ENCODE measurements at regions not wholly inside any gene's neighbourhood (a gene's known extent, or its start where the extent isn't known, plus 50 kb on each side); places are given as distances from the start of the nearest gene placed in this dataset.

DNA sequence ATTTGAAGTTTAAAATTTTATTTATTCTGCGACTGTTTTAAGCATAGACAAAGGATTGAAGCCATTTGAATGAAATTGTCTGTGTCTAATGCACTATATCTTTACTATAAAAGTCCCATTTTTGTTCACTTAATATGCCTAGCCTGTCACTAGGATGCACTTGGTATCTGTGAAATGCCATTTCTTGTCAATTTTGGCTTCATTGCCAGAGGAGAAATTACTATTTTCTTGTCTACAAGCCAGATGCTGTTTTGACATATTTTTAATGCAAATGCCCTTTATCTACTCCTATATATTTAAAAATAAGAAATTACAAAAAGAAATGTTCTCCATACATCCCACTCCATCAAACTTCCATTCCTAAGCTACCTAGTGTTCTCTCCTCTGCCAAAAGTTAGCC is 1704.5 kb upstream of the RAG2 start:
- in situ Hi-C loops (cut with MboI) = no loop called here
- Histone ChIP-seq H3K36me3 (ENCODE audit: control insufficient read depth in 2 of 2, insufficient read depth in 2 of 2, low read length in 1 of 2) (no peaks in the 10 kb centered on the region), H3K4me1 (ENCODE audit: control insufficient read depth, insufficient read depth, low read length) (no peaks in the 10 kb centered on the region), H4K20me1 (ENCODE audit: control insufficient read depth, insufficient read depth) (no peaks in the 10 kb centered on the region), H3K9me3 (replicated peaks; ENCODE audit: control insufficient read depth, insufficient read depth, low read length) (no peaks in the 10 kb centered on the region), H3K4me2 (ENCODE audit: control insufficient read depth, insufficient read depth) (no peak overlapping the region), H3K79me2 (ENCODE audit: control insufficient read depth, insufficient read depth, low read length) (no peaks in the 10 kb centered on the region), H3K27ac (ENCODE audit: control insufficient read depth, insufficient read depth) (no peak overlapping the region), H3K4me3 (no peak overlapping the region), H2AFZ (ENCODE audit: control insufficient read depth, low read depth, low read length) (no peak overlapping the region), H3K9ac (ENCODE audit: control insufficient read depth, insufficient read depth, low read length) (no peak overlapping the region), H3K27me3 (replicated peaks in 1 of 2; ENCODE audit: control insufficient read depth in 2 of 2, insufficient read depth in 2 of 2, low read length in 1 of 2) (no peaks in the 10 kb centered on the region)
- RAD21 ChIA-PET (ENCODE audit: unreplicated experiment) = no interaction called here
- SMC1A ChIA-PET (ENCODE audit: uncharacterized antibody, unreplicated experiment) = no interaction called here
- ATAC-seq (no peak), FAIRE-seq (no peak), DNase-seq (ENCODE audit: low read depth, low spot score) (no peak)
- no TSS peak for BruUV-seq (replicated peaks)
- intact Hi-C loops (cut with micrococcal nuclease; ENCODE audit: unreplicated experiment) = no loop called here
- 0% methylated on average over 1 of the region's 1 CpG for WGBS (ENCODE audit: insufficient coverage, insufficient replicate concordance, low lambda C conversion rate, missing lambda C conversion rate)
- CTCF ChIA-PET = no interaction called here
- POLR2A ChIA-PET = no interaction called here
- TF ChIP-seq, protein P1, sequence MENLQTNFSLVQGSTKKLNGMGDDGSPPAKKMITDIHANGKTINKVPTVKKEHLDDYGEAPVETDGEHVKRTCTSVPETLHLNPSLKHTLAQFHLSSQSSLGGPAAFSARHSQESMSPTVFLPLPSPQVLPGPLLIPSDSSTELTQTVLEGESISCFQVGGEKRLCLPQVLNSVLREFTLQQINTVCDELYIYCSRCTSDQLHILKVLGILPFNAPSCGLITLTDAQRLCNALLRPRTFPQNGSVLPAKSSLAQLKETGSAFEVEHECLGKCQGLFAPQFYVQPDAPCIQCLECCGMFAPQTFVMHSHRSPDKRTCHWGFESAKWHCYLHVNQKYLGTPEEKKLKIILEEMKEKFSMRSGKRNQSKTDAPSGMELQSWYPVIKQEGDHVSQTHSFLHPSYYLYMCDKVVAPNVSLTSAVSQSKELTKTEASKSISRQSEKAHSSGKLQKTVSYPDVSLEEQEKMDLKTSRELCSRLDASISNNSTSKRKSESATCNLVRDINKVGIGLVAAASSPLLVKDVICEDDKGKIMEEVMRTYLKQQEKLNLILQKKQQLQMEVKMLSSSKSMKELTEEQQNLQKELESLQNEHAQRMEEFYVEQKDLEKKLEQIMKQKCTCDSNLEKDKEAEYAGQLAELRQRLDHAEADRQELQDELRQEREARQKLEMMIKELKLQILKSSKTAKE (IDR thresholded peaks at IDR 0.05; ENCODE audit: low read depth, poor library complexity, severe bottlenecking) = no peak
- no peak for TF ChIP-seq EGR1 (IDR thresholded peaks at IDR 0.05; ENCODE audit: borderline replicate concordance in 1 of 2, low read depth in 2 of 2, low read length in 2 of 2)
- TF ChIP-seq, protein P2, sequence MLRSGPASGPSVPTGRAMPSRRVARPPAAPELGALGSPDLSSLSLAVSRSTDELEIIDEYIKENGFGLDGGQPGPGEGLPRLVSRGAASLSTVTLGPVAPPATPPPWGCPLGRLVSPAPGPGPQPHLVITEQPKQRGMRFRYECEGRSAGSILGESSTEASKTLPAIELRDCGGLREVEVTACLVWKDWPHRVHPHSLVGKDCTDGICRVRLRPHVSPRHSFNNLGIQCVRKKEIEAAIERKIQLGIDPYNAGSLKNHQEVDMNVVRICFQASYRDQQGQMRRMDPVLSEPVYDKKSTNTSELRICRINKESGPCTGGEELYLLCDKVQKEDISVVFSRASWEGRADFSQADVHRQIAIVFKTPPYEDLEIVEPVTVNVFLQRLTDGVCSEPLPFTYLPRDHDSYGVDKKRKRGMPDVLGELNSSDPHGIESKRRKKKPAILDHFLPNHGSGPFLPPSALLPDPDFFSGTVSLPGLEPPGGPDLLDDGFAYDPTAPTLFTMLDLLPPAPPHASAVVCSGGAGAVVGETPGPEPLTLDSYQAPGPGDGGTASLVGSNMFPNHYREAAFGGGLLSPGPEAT (IDR thresholded peaks at IDR 0.05; ENCODE audit: low read depth) = no peak
- TF ChIP-seq, protein P3, sequence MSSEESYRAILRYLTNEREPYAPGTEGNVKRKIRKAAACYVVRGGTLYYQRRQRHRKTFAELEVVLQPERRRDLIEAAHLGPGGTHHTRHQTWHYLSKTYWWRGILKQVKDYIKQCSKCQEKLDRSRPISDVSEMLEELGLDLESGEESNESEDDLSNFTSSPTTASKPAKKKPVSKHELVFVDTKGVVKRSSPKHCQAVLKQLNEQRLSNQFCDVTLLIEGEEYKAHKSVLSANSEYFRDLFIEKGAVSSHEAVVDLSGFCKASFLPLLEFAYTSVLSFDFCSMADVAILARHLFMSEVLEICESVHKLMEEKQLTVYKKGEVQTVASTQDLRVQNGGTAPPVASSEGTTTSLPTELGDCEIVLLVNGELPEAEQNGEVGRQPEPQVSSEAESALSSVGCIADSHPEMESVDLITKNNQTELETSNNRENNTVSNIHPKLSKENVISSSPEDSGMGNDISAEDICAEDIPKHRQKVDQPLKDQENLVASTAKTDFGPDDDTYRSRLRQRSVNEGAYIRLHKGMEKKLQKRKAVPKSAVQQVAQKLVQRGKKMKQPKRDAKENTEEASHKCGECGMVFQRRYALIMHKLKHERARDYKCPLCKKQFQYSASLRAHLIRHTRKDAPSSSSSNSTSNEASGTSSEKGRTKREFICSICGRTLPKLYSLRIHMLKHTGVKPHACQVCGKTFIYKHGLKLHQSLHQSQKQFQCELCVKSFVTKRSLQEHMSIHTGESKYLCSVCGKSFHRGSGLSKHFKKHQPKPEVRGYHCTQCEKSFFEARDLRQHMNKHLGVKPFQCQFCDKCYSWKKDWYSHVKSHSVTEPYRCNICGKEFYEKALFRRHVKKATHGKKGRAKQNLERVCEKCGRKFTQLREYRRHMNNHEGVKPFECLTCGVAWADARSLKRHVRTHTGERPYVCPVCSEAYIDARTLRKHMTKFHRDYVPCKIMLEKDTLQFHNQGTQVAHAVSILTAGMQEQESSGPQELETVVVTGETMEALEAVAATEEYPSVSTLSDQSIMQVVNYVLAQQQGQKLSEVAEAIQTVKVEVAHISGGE (CRISPR knock-in tag; IDR thresholded peaks at IDR 0.05) = no peak
- no peak for TF ChIP-seq SPI1 (IDR thresholded peaks at IDR 0.05; ENCODE audit: borderline replicate concordance, insufficient read depth, low read depth, low read length)
- no peak for TF ChIP-seq ZNF274 (IDR thresholded peaks at IDR 0.05; ENCODE audit: insufficient read depth, insufficient read length)
- TF ChIP-seq PBX3 (IDR thresholded peaks at IDR 0.05; ENCODE audit: insufficient replicate concordance, low read depth, low read length) = no peak
- no peak for TF ChIP-seq TBL1XR1 (IDR thresholded peaks at IDR 0.05; ENCODE audit: low read depth, low read length)
- no peak for TF ChIP-seq FOS (IDR thresholded peaks at IDR 0.05; ENCODE audit: borderline replicate concordance, extremely low read depth, insufficient read length)
- no peak for TF ChIP-seq FOXK2 (IDR thresholded peaks at IDR 0.05)
- TF ChIP-seq IKZF1 (conservative IDR thresholded peaks at IDR 0.05) = no peak
- TF ChIP-seq BCL11A (IDR thresholded peaks at IDR 0.05; ENCODE audit: low read depth, low read length) = no peak
- TF ChIP-seq ZSCAN29 (IDR thresholded peaks at IDR 0.05) = no peak
- no peak for TF ChIP-seq ZNF217 (IDR thresholded peaks at IDR 0.05)
- no peak for TF ChIP-seq RELA (IDR thresholded peaks at IDR 0.05; ENCODE audit: borderline replicate concordance, partially characterized antibody)
- no peak for TF ChIP-seq POLR2AphosphoS2 (IDR thresholded peaks at IDR 0.05; ENCODE audit: low read depth, low read length)
- TF ChIP-seq NFXL1 (IDR thresholded peaks at IDR 0.05; ENCODE audit: borderline replicate concordance) = no peak

All from GM12878 (cell line).